Neural cell (in vitro differentiated cells): ENCODE measurements at regions not wholly inside any gene's neighbourhood (a gene's known extent, or its start where the extent isn't known, plus 50 kb on each side); places are given as distances from the start of the nearest gene placed in this dataset.
A peak's percentile ranks its signal among the peaks of the same experiment; 100 is the strongest.

Experiments used
- H2AFZ ChIP-seq: fragments of 200-600, 300-800 bp; sonication (generic), shearing (Covaris generic); 2 replicates; pipeline ENCODE4 v1.6.0; 2014; ENCODE audit warnings: low read depth, mild to moderate bottlenecking, antibody characterized with exemption, low read length, moderate library complexity
- H3F3A ChIP-seq: fragments of 200-600 bp; shearing (Covaris generic); 2 replicates; pipeline ENCODE4 v1.6.1; 2016; ENCODE audit warnings: mild to moderate bottlenecking, moderate library complexity, mixed read lengths, antibody characterized with exemption, low read length; ENCODE audit not compliant: insufficient read depth, poor library complexity, severe bottlenecking
- H3K27ac ChIP-seq: fragments of 200-600, 300-800 bp; sonication (generic), shearing (Covaris generic); 2 replicates; pipeline ENCODE4 v1.5.1; 2014; ENCODE audit warnings: mild to moderate bottlenecking, low read length, moderate library complexity
- H3K27me3 ChIP-seq: fragments of 300-800, 200-600 bp; sonication (generic), shearing (Covaris generic); 2 replicates; pipeline ENCODE4 v1.6.0; 2014; ENCODE audit warnings: mild to moderate bottlenecking, low read depth, low read length, moderate library complexity; ENCODE audit not compliant: insufficient read depth
- H3K36me3 ChIP-seq: fragments of 300-800, 200-600 bp; sonication (generic), shearing (Covaris generic); 2 replicates; pipeline ENCODE4 v1.5.1; 2014; ENCODE audit warnings: mild to moderate bottlenecking, antibody characterized with exemption, low read length, moderate library complexity; ENCODE audit not compliant: insufficient read depth
- H3K4me2 ChIP-seq: fragments of 300-800, 200-600 bp; sonication (generic), shearing (Covaris generic); 2 replicates; pipeline ENCODE4 v1.6.0; 2014; ENCODE audit warnings: mild to moderate bottlenecking, low read length
- H3K4me3 ChIP-seq: fragments of 300-800, 200-600 bp; sonication (generic), shearing (Covaris generic); 2 replicates; pipeline ENCODE4 v1.5.1; 2014; ENCODE audit warnings: mild to moderate bottlenecking, low read length, moderate library complexity
- H3K79me2 ChIP-seq: fragments of 200-600 bp; shearing (Covaris generic); replicated peaks from 2 replicates; pipeline ENCODE4 v1.6.0; 2014; ENCODE audit warnings: mild to moderate bottlenecking, low read length, moderate library complexity; ENCODE audit not compliant: insufficient read depth
- H3K9ac ChIP-seq: fragments of 300-800, 200-600 bp; sonication (generic), shearing (Covaris generic); 2 replicates; pipeline ENCODE4 v1.6.1; 2016; ENCODE audit warnings: mild to moderate bottlenecking, low read length, mixed read lengths
- H3K9me2 ChIP-seq: fragments of 200-600 bp; shearing (Covaris generic); 2 replicates; pipeline ENCODE4 v1.6.1; 2016; ENCODE audit warnings: mild to moderate bottlenecking, low read length, mixed read lengths; ENCODE audit not compliant: insufficient read depth
- H3K9me3 ChIP-seq: fragments of 200-600, 300-800 bp; sonication (generic), shearing (Covaris generic); 2 replicates; pipeline ENCODE4 v1.6.1; 2016; ENCODE audit warnings: mild to moderate bottlenecking, mixed run types, low read length, moderate library complexity, mixed read lengths
- H4K20me1 ChIP-seq: fragments of 200-600 bp; shearing (Covaris generic); 2 replicates; pipeline ENCODE4 v1.6.1; 2016; ENCODE audit warnings: mild to moderate bottlenecking, mixed run types; ENCODE audit not compliant: insufficient read depth
- EP300 ChIP-seq: fragments of 450-650 bp; conservative IDR thresholded peaks from 2 replicates; pipeline ENCODE4 v1.6.1; 2014; ENCODE audit warnings: antibody characterized with exemption, mild to moderate bottlenecking, moderate library complexity; ENCODE audit not compliant: poor library complexity, severe bottlenecking
- EZH2 ChIP-seq: fragments of 200-600, 300-800 bp; shearing (Covaris generic), sonication (generic); IDR thresholded peaks from 2 replicates; pipeline ENCODE4 v1.6.1; 2014; ENCODE audit warnings: antibody characterized with exemption, low read length, borderline replicate concordance, mild to moderate bottlenecking; ENCODE audit not compliant: insufficient read depth, poor library complexity, severe bottlenecking
- MXI1 ChIP-seq: fragments of 450-650 bp; conservative IDR thresholded peaks from 2 replicates; pipeline ENCODE4 v1.6.1; 2014; ENCODE audit warnings: antibody characterized with exemption, mild to moderate bottlenecking; ENCODE audit not compliant: poor library complexity, severe bottlenecking
- POLR2AphosphoS5 ChIP-seq: IDR thresholded peaks from 2 replicates; pipeline ENCODE4 v1.6.1; 2012
- RAD21 ChIP-seq: fragments of 450-650 bp; conservative IDR thresholded peaks from 2 replicates; pipeline ENCODE4 v1.6.1; 2014; ENCODE audit warnings: antibody characterized with exemption, mild to moderate bottlenecking, moderate library complexity
- SMC3 ChIP-seq: fragments of 450-650 bp; conservative IDR thresholded peaks from 2 replicates; pipeline ENCODE4 v1.6.1; 2014; ENCODE audit warnings: antibody characterized with exemption, mild to moderate bottlenecking, moderate library complexity; ENCODE audit not compliant: poor library complexity
- TAF1 ChIP-seq: IDR thresholded peaks from 2 replicates; pipeline ENCODE4 v1.6.1; 2012; ENCODE audit warnings: low read depth
- TF ChIP-seq, protein P1 (sequence below): fragments of 450-650 bp; IDR thresholded peaks from 2 replicates; pipeline ENCODE4 v1.5.1; 2014; ENCODE audit warnings: antibody characterized with exemption, mild to moderate bottlenecking, moderate library complexity; ENCODE audit not compliant: poor library complexity, severe bottlenecking
- TF ChIP-seq, protein P2 (sequence below): IDR thresholded peaks from 2 replicates; pipeline ENCODE4 v1.6.1; 2012; ENCODE audit warnings: borderline replicate concordance

DNA sequence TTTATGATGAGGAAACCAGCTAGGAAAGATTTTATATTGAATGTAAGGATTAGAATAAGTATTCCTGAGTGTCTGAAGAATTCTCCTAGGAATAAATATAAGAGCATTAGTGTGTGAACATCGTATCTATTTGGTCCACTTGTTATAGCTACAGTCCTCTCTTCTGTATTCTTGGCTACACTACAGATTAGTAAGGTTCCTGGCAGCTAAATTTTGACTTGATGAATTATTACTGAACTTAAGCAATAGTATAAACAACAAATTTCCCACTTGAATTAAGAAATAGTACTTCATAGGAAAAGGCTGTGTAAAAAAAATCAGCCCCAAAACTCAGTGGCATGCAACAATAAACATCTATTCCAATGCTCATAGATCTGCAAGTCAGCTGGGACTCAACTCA, 138.4 kb upstream of the G2E3 start:
- H3K9ac ChIP-seq: no peak overlapping the region
- no peak overlapping the region for H3K27ac ChIP-seq
- no peaks in the 10 kb centered on the region for H3K9me3 ChIP-seq
- no peaks in the 10 kb centered on the region for H3K27me3 ChIP-seq
- no peaks in the 10 kb centered on the region for H3K9me2 ChIP-seq
- H3F3A ChIP-seq: no peaks in the 10 kb centered on the region
- no peak overlapping the region for H3K4me3 ChIP-seq
- TF ChIP-seq POLR2AphosphoS5 (no peak), MXI1 (no peak), RAD21 (no peak), EP300 (no peak)
- TF ChIP-seq, protein P1, sequence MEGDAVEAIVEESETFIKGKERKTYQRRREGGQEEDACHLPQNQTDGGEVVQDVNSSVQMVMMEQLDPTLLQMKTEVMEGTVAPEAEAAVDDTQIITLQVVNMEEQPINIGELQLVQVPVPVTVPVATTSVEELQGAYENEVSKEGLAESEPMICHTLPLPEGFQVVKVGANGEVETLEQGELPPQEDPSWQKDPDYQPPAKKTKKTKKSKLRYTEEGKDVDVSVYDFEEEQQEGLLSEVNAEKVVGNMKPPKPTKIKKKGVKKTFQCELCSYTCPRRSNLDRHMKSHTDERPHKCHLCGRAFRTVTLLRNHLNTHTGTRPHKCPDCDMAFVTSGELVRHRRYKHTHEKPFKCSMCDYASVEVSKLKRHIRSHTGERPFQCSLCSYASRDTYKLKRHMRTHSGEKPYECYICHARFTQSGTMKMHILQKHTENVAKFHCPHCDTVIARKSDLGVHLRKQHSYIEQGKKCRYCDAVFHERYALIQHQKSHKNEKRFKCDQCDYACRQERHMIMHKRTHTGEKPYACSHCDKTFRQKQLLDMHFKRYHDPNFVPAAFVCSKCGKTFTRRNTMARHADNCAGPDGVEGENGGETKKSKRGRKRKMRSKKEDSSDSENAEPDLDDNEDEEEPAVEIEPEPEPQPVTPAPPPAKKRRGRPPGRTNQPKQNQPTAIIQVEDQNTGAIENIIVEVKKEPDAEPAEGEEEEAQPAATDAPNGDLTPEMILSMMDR: no peak
- H3K4me2 ChIP-seq: no peak overlapping the region
- no peaks in the 10 kb centered on the region for H3K79me2 ChIP-seq
- H3K36me3 ChIP-seq: no peaks in the 10 kb centered on the region
- H2AFZ ChIP-seq: no peak overlapping the region
- H4K20me1 ChIP-seq: no peaks in the 10 kb centered on the region

DNA sequence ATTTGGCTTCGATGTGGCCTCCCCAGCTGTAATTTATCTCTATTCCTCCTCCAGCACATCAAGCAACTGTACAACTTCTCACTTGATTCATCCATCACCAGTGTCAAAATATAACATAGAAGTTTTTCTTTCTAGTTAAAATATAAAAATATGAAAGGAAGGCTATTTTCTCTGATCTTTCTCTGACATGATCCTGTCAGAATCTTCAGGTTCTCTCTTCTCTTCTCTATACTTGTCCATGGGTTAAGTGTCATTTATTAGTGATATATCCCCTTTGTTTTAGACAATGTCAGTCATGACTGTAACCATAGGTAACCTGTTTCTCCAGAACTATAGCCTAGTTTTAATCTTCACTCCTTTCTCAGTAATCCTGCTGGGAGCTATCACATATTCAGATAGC, 132.5 kb upstream of the G2E3 start:
- peak overlapping the region; percentile 54 for H3K27ac ChIP-seq
- H3K79me2 ChIP-seq: no peaks in the 10 kb centered on the region
- H2AFZ ChIP-seq: no peak overlapping the region
- H3K27me3 ChIP-seq: no peaks in the 10 kb centered on the region
- H3K4me3 ChIP-seq: no peak overlapping the region
- H3K9ac ChIP-seq: no peak overlapping the region
- no peaks in the 10 kb centered on the region for H3F3A ChIP-seq
- H3K9me3 ChIP-seq: no peaks in the 10 kb centered on the region
- H4K20me1 ChIP-seq: no peaks in the 10 kb centered on the region
- no peaks in the 10 kb centered on the region for H3K36me3 ChIP-seq
- TF ChIP-seq TAF1 (no peak), POLR2AphosphoS5 (peak; percentile 39), SMC3 (no peak), MXI1 (no peak), EP300 (peak; percentile 93), EZH2 (no peak), RAD21 (no peak)
- TF ChIP-seq, protein P1: no peak
- TF ChIP-seq, protein P2, sequence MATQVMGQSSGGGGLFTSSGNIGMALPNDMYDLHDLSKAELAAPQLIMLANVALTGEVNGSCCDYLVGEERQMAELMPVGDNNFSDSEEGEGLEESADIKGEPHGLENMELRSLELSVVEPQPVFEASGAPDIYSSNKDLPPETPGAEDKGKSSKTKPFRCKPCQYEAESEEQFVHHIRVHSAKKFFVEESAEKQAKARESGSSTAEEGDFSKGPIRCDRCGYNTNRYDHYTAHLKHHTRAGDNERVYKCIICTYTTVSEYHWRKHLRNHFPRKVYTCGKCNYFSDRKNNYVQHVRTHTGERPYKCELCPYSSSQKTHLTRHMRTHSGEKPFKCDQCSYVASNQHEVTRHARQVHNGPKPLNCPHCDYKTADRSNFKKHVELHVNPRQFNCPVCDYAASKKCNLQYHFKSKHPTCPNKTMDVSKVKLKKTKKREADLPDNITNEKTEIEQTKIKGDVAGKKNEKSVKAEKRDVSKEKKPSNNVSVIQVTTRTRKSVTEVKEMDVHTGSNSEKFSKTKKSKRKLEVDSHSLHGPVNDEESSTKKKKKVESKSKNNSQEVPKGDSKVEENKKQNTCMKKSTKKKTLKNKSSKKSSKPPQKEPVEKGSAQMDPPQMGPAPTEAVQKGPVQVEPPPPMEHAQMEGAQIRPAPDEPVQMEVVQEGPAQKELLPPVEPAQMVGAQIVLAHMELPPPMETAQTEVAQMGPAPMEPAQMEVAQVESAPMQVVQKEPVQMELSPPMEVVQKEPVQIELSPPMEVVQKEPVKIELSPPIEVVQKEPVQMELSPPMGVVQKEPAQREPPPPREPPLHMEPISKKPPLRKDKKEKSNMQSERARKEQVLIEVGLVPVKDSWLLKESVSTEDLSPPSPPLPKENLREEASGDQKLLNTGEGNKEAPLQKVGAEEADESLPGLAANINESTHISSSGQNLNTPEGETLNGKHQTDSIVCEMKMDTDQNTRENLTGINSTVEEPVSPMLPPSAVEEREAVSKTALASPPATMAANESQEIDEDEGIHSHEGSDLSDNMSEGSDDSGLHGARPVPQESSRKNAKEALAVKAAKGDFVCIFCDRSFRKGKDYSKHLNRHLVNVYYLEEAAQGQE: no peak
- H3K4me2 ChIP-seq: peak overlapping the region; percentile 13
- no peaks in the 10 kb centered on the region for H3K9me2 ChIP-seq
